Amniotic epithelial cell (primary cell): ENCODE measurements at regions not wholly inside any gene's neighbourhood (a gene's known extent, or its start where the extent isn't known, plus 50 kb on each side); places are given as distances from the start of the nearest gene placed in this dataset.

Experiments
- DNase-seq: peaks from one replicate; pipeline ENCODE4 v3.0.0-alpha.2; 2010; ENCODE audit warnings: low read depth

GRCh38 chr1:218772575-218772974 lies 401.1 kb upstream of the LYPLAL1 start:
- DNase-seq, result peak; percentile 83

GRCh38 chr1:218775501-218776021 lies 398.1 kb upstream of the LYPLAL1 start:
- peak; percentile 98 for DNase-seq

- no peak for DNase-seq
Measured at GRCh38 chr1:218778257-218779126, 395.2 kb upstream of the LYPLAL1 start.

GRCh38 chr1:218779341-218780100 lies 394.2 kb upstream of the LYPLAL1 start:
- no peak for DNase-seq

GRCh38 chr1:218783131-218783530 lies 390.5 kb upstream of the LYPLAL1 start:
- DNase-seq, result peak; percentile 56

- DNase-seq, result no peak
Measured at GRCh38 chr1:218783916-218784315, 389.8 kb upstream of the LYPLAL1 start.

- no peak for DNase-seq
Measured at GRCh38 chr1:218785928-218786327, 387.8 kb upstream of the LYPLAL1 start.

GRCh38 chr1:218787826-218788225 lies 385.9 kb upstream of the LYPLAL1 start:
- no peak for DNase-seq

- DNase-seq, result no peak
Measured at GRCh38 chr1:218796773-218797172, 376.9 kb upstream of the LYPLAL1 start.

GRCh38 chr1:218802799-218803198 lies 370.9 kb upstream of the LYPLAL1 start:
- DNase-seq, result no peak

- DNase-seq, result no peak
Measured at GRCh38 chr1:218803351-218803997, 370.2 kb upstream of the LYPLAL1 start.

GRCh38 chr1:218804014-218804785 lies 369.5 kb upstream of the LYPLAL1 start:
- no peak for DNase-seq

GRCh38 chr1:218809061-218809460 lies 364.6 kb upstream of the LYPLAL1 start:
- no peak for DNase-seq

GRCh38 chr1:218809625-218810024 lies 364.1 kb upstream of the LYPLAL1 start:
- peak; percentile 54 for DNase-seq

- peak; percentile 16 for DNase-seq
Measured at GRCh38 chr1:218810306-218810705, 363.4 kb upstream of the LYPLAL1 start.

GRCh38 chr1:218811497-218811896 lies 362.2 kb upstream of the LYPLAL1 start:
- DNase-seq, result peak; percentile 51

- no peak for DNase-seq
Measured at GRCh38 chr1:218812360-218812759, 361.3 kb upstream of the LYPLAL1 start.

GRCh38 chr1:218813237-218813636 lies 360.4 kb upstream of the LYPLAL1 start:
- peak; percentile 68 for DNase-seq

GRCh38 chr1:218815076-218815475 lies 358.6 kb upstream of the LYPLAL1 start:
- no peak for DNase-seq

- DNase-seq, result peak; percentile 49
Measured at GRCh38 chr1:218817071-218817470, 356.6 kb upstream of the LYPLAL1 start.

GRCh38 chr1:218817691-218818465 lies 355.8 kb upstream of the LYPLAL1 start:
- DNase-seq, result peak; percentile 72
